ENCODE measurements at regions not wholly inside any gene's neighbourhood (a gene's known extent, or its start where the extent isn't known, plus 50 kb on each side); places are given as distances from the start of the nearest gene placed in this dataset.
A peak's percentile ranks its signal among the peaks of the same experiment; 100 is the strongest.
"Not testable (repeated sequence)": the region's sequence is repeated elsewhere in the genome, so short reads cannot be mapped to it uniquely, and the experiment has no call there.

DNA sequence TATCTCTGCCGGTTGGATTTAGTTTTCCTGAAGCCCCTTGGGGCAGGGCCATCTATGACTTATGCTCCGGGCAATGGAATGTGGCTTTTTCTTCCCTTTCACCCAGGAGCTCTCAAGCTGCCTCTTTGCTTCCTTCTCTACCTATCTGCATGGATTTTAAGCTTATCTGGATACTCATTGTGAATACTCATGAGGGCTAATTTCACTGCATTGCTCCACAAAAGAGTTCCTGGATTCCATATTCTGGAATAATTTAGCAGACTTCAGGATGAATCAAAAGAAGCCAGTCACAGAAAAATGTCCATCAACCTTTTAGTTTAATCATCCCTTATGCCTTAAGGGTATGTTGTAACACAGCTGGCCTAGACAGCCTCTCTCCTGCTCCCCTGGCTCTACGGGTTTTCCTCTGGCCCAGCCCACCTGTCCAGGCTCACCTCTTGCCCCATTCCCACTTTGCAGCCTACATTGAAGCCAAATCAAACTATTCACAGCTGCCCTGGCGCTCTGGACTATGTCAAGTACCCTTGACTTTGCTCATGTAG, 122.8 kb upstream of the RMDN2 start:
- WGBS (ENCODE audit: insufficient coverage, low coverage, low lambda C conversion rate, missing lambda C conversion rate): 54% methylated on average over 4 of the region's 4 CpGs
- no peak overlapping the region for H3K27ac ChIP-seq
- no peak overlapping the region for H3K4me3 ChIP-seq
- ATAC-seq: no peak
- H3K9me3 ChIP-seq: no peaks in the 10 kb centered on the region
- no peaks in the 10 kb centered on the region for H3K4me1 ChIP-seq
- no peak for DNase-seq
- H3K27me3 ChIP-seq: no peaks in the 10 kb centered on the region
- no peaks in the 10 kb centered on the region for H3K36me3 ChIP-seq
- TF ChIP-seq, protein P1, sequence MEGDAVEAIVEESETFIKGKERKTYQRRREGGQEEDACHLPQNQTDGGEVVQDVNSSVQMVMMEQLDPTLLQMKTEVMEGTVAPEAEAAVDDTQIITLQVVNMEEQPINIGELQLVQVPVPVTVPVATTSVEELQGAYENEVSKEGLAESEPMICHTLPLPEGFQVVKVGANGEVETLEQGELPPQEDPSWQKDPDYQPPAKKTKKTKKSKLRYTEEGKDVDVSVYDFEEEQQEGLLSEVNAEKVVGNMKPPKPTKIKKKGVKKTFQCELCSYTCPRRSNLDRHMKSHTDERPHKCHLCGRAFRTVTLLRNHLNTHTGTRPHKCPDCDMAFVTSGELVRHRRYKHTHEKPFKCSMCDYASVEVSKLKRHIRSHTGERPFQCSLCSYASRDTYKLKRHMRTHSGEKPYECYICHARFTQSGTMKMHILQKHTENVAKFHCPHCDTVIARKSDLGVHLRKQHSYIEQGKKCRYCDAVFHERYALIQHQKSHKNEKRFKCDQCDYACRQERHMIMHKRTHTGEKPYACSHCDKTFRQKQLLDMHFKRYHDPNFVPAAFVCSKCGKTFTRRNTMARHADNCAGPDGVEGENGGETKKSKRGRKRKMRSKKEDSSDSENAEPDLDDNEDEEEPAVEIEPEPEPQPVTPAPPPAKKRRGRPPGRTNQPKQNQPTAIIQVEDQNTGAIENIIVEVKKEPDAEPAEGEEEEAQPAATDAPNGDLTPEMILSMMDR (IDR thresholded peaks at IDR 0.05): no peak
- TF ChIP-seq POLR2A (IDR thresholded peaks at IDR 0.05): no peak
- intact Hi-C loops (cut with DNase I): no loop called here

DNA sequence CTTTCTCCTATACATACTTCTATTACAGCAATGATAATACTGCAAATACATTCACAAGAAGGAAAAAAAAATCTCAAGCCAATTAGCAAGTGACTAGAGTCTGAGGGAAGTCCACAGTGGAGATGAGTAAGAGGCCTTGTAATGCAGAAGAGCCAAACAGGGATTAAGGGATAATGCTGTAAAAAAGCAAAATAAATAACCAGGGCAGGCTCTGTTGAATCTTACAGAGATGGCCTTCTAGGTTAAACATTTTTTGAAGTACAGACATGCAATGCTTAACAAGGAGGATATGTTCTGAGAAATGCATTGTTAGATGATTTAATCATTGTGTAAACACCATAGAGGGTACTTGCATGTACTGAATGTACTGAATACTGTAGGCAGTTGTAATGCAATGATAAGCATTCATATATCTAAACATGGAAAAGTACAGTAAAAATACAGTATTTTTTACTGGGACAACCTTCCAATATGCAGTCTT, 122.1 kb upstream of the RMDN2 start:
- Histone ChIP-seq H3K27ac (no peak overlapping the region), H3K27me3 (no peaks in the 10 kb centered on the region), H3K4me3 (no peak overlapping the region), H3K36me3 (no peaks in the 10 kb centered on the region), H3K9me3 (no peaks in the 10 kb centered on the region), H3K4me1 (no peaks in the 10 kb centered on the region)
- no peak for TF ChIP-seq POLR2A (IDR thresholded peaks at IDR 0.05)
- TF ChIP-seq, protein P1 (IDR thresholded peaks at IDR 0.05): no peak
- ATAC-seq (no peak), DNase-seq (no peak)
- intact Hi-C loops (cut with DNase I): no loop called here

DNA sequence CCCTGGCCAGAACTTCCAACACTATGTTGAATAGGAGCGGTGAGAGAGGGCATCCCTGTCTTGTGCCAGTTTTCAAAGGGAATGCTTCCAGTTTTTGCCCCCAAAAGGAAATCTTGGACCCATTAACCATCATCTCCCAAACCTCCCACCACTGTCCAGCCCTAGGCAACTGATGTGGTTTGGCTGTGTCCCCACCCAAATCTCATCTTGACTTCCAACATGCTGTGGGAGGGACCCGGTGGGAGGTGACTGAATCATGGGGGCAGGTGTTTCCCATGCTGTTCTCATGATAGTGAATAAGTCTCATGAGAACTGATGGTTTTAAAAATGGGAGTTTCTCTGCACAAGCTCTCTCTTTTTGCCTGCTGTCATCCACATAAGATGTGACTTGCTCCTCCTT, 119.1 kb upstream of the RMDN2 start:
- H3K9me3 ChIP-seq; H3K27me3 ChIP-seq; H3K27ac ChIP-seq; H3K4me3 ChIP-seq; H3K4me1 ChIP-seq; DNase-seq; intact Hi-C loops (cut with DNase I); ATAC-seq; H3K36me3 ChIP-seq: not testable (repeated sequence)
- 67% methylated on average over 1 of the region's 2 CpGs for WGBS (ENCODE audit: insufficient coverage, low coverage, low lambda C conversion rate, missing lambda C conversion rate)

DNA sequence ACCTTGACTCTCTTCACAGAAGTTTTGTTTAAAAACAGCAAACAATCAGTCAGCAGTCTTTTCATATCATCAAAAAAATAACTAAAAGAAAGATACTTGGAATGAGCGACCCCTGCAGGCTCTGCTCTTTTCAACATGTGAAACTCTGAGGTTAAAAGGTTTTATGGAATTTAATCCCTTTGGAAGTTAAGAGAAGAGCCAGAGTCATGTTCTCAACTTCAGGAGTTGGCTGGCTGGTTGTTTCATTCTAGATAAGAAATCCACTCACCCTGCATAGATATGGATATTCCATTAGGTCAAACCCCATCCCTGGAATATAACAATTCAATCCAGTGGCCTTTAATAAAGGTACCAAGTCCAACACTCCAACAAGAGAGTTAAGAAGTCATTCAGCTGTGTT, 115.6 kb upstream of the RMDN2 start:
- 38% methylated on average over 1 of the region's 1 CpG for WGBS (ENCODE audit: insufficient coverage, low coverage, low lambda C conversion rate, missing lambda C conversion rate)
- no peak for ATAC-seq
- TF ChIP-seq, protein P1 (IDR thresholded peaks at IDR 0.05): peak; percentile 26 to 39 (median 32)
- no peak for TF ChIP-seq POLR2A (IDR thresholded peaks at IDR 0.05)
- intact Hi-C loops (cut with DNase I): no loop called here
- no peak overlapping the region for H3K27ac ChIP-seq
- no peaks in the 10 kb centered on the region for H3K27me3 ChIP-seq
- no peaks in the 10 kb centered on the region for H3K9me3 ChIP-seq
- no peaks in the 10 kb centered on the region for H3K36me3 ChIP-seq
- H3K4me1 ChIP-seq: peaks cover 0 to 5% (median 0%) of the 10 kb centered on the region in 4 donors
- H3K4me3 ChIP-seq: no peak overlapping the region
- DNase-seq: no peak

DNA sequence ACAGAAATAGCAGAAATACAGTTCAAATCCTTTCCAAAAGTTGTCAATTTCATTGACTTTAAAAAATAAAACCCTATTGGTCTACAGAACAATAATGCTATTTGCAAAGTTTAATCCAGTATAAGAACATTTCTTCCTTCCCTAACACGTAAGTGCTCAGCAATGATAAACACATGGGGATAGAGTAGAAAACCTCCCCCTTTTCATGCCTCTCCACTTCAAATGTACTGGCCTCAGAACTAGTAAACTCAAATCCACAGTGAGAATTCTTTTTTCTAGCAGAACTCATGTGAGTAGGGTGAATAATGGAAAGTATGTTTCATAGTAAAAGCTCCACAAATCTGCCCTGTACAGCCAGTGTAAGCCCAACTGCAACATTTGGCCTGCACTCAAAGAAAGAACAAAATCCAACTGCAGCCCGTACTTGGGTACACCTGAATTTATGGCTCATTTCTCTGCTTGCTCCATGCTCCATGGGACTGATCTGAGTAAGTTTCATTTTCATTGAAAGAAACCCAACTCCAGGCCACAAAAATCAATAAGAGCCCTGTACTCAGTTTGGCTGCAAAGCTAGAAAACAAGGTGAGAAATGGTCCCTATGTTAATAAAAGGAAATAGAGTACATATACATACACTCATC, 115.0 kb upstream of the RMDN2 start:
- Histone ChIP-seq H3K36me3 (no peaks in the 10 kb centered on the region), H3K27me3 (no peaks in the 10 kb centered on the region), H3K4me3 (no peak overlapping the region), H3K4me1 (peaks cover 0 to 5% (median 0%) of the 10 kb centered on the region in 4 donors), H3K27ac (no peak overlapping the region), H3K9me3 (no peaks in the 10 kb centered on the region)
- 39% methylated on average over 2 of the region's 2 CpGs for WGBS (ENCODE audit: insufficient coverage, low coverage, low lambda C conversion rate, missing lambda C conversion rate)
- peak; percentile 33 to 58 (median 50) for ATAC-seq
- TF ChIP-seq POLR2A (IDR thresholded peaks at IDR 0.05): no peak
- TF ChIP-seq, protein P1 (IDR thresholded peaks at IDR 0.05): no peak
- no peak for DNase-seq
- intact Hi-C loops (cut with DNase I): no loop called here
